ENCODE measurements at regions not wholly inside any gene's neighbourhood (a gene's known extent, or its start where the extent isn't known, plus 50 kb on each side); places are given as distances from the start of the nearest gene placed in this dataset.

- POLR2A ChIA-PET, result no interaction called here
- DNase-seq (ENCODE audit: low read depth, low spot score), result no peak
These were observed 153.8 kb downstream of the COL6A3 start for GRCh38 chr2:237260039-237260620.

DNA sequence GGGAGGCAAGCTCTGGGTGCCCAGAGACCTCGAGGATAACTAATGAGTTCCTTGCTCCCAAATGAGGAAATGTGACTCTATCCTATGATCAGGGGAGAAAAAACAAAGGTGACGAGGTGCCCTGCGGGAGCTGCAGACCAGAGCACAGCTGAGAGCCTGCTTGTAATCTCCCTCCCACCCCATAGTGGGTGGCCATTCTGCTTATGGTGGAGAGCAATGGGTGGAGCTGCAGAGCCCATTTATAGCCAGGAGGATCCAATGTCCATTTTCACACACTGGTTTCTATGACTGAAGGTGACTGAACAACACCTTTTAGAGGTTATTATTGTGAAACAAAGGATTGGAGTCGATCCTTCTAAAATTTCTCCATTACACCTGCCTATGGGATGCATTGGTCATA is 153.3 kb downstream of the COL6A3 start:
- no peak overlapping the region for H2AFZ ChIP-seq (ENCODE audit: low read depth, low read length)
- no peak for TF ChIP-seq JUN (IDR thresholded peaks at IDR 0.05; ENCODE audit: borderline replicate concordance, insufficient read depth, insufficient read length, low read depth)
- no peak for TF ChIP-seq POLR2AphosphoS5 (IDR thresholded peaks at IDR 0.05; ENCODE audit: insufficient read depth, low read depth, low read length)
- no peak for TF ChIP-seq MYC (IDR thresholded peaks at IDR 0.05; ENCODE audit: low read depth, low read length)
- no peak for TF ChIP-seq EZH2 (IDR thresholded peaks at IDR 0.05; ENCODE audit: borderline replicate concordance, low read depth, low read length, severe bottlenecking)
- TF ChIP-seq POLR2A (IDR thresholded peaks at IDR 0.05; ENCODE audit: low read depth, low read length), result no peak
- TF ChIP-seq MAX (IDR thresholded peaks at IDR 0.05; ENCODE audit: insufficient read depth, insufficient read length), result no peak
- no peak for TF ChIP-seq GATA2 (IDR thresholded peaks at IDR 0.05; ENCODE audit: insufficient read depth, insufficient read length, low read depth, low read length)
- TF ChIP-seq FOS (IDR thresholded peaks at IDR 0.05; ENCODE audit: borderline replicate concordance, insufficient read depth, low read length), result no peak
- no peak for TF ChIP-seq CTCF (IDR thresholded peaks at IDR 0.05; ENCODE audit: extremely low read depth in 1 of 2, insufficient read depth in 1 of 2, low read depth in 1 of 2, low read length in 2 of 2)
- no peaks in the 10 kb centered on the region for H3K9me1 ChIP-seq (replicated peaks; ENCODE audit: control insufficient read depth, extremely low read depth, insufficient read depth, low read length)
- H3K27me3 ChIP-seq (ENCODE audit: control insufficient read depth in 2 of 2, insufficient read depth in 2 of 2, low read length in 2 of 2), result no peaks in the 10 kb centered on the region
- dilution Hi-C loops (cut with MboI; ENCODE audit: extremely low pct_ligation_motif_present, low sequenced_read_pairs), result no loop called here
- intact Hi-C loops (cut with micrococcal nuclease), result no loop called here
- H3K4me2 ChIP-seq (ENCODE audit: insufficient read depth, low read length), result no peak overlapping the region
- no TSS peak for BruUV-seq (replicated peaks)
- no peaks in the 10 kb centered on the region for H3K79me2 ChIP-seq (ENCODE audit: control insufficient read depth, insufficient read depth, low read length)
- DNase-seq (ENCODE audit: low read depth, low spot score) (no peak), FAIRE-seq (no peak)
- CTCF ChIA-PET, result no interaction called here
- peaks cover 19% of the 10 kb centered on the region for H3K4me1 ChIP-seq (ENCODE audit: control insufficient read depth, extremely low read depth, insufficient read depth, low read length)
- no peak overlapping the region for H3K4me3 ChIP-seq (replicated peaks in 1 of 3; ENCODE audit: insufficient read depth in 1 of 3, low read depth in 1 of 3, low read length in 3 of 3)
- H4K20me1 ChIP-seq (replicated peaks; ENCODE audit: control insufficient read depth, extremely low read depth, insufficient read depth, low read length), result no peaks in the 10 kb centered on the region
- no peaks in the 10 kb centered on the region for H3K36me3 ChIP-seq (ENCODE audit: control insufficient read depth in 2 of 2, extremely low read depth in 1 of 2, insufficient read depth in 2 of 2, low read length in 2 of 2)
- no peaks in the 10 kb centered on the region for H3K9me3 ChIP-seq (replicated peaks; ENCODE audit: control insufficient read depth, insufficient read depth, low read length)
- POLR2A ChIA-PET, result no interaction called here
- no peak overlapping the region for H3K9ac ChIP-seq (replicated peaks; ENCODE audit: extremely low read depth, insufficient read depth, low read length)
- H3K27ac ChIP-seq (ENCODE audit: insufficient read depth, low read depth, low read length), result no peak overlapping the region

More at GRCh38 chr2:237260039-237260620, 153.8 kb downstream of the COL6A3 start:
- no peak overlapping the region for H3K9ac ChIP-seq (replicated peaks; ENCODE audit: extremely low read depth, insufficient read depth, low read length)
- no peak overlapping the region for H3K27ac ChIP-seq (ENCODE audit: insufficient read depth, low read depth, low read length)
- no peaks in the 10 kb centered on the region for H3K36me3 ChIP-seq (ENCODE audit: control insufficient read depth in 2 of 2, extremely low read depth in 1 of 2, insufficient read depth in 2 of 2, low read length in 2 of 2)
- dilution Hi-C loops (cut with MboI; ENCODE audit: extremely low pct_ligation_motif_present, low sequenced_read_pairs), result no loop called here
- TF ChIP-seq GATA2 (IDR thresholded peaks at IDR 0.05; ENCODE audit: insufficient read depth, insufficient read length, low read depth, low read length), result no peak
- TF ChIP-seq FOS (IDR thresholded peaks at IDR 0.05; ENCODE audit: borderline replicate concordance, insufficient read depth, low read length), result no peak
- no peak for TF ChIP-seq MYC (IDR thresholded peaks at IDR 0.05; ENCODE audit: low read depth, low read length)
- no peak for TF ChIP-seq JUN (IDR thresholded peaks at IDR 0.05; ENCODE audit: borderline replicate concordance, insufficient read depth, insufficient read length, low read depth)
- no peak for TF ChIP-seq EZH2 (IDR thresholded peaks at IDR 0.05; ENCODE audit: borderline replicate concordance, low read depth, low read length, severe bottlenecking)
- H3K4me3 ChIP-seq (replicated peaks in 1 of 3; ENCODE audit: insufficient read depth in 1 of 3, low read depth in 1 of 3, low read length in 3 of 3), result no peak overlapping the region
- no peaks in the 10 kb centered on the region for H3K27me3 ChIP-seq (ENCODE audit: control insufficient read depth in 2 of 2, insufficient read depth in 2 of 2, low read length in 2 of 2)
- H4K20me1 ChIP-seq (replicated peaks; ENCODE audit: control insufficient read depth, extremely low read depth, insufficient read depth, low read length), result no peaks in the 10 kb centered on the region
- H3K4me2 ChIP-seq (ENCODE audit: insufficient read depth, low read length), result no peak overlapping the region
- H3K9me1 ChIP-seq (replicated peaks; ENCODE audit: control insufficient read depth, extremely low read depth, insufficient read depth, low read length), result no peaks in the 10 kb centered on the region
- no peak for FAIRE-seq
- no peak overlapping the region for H2AFZ ChIP-seq (ENCODE audit: low read depth, low read length)
- intact Hi-C loops (cut with micrococcal nuclease), result no loop called here
- H3K4me1 ChIP-seq (ENCODE audit: control insufficient read depth, extremely low read depth, insufficient read depth, low read length), result peaks cover 19% of the 10 kb centered on the region
- CTCF ChIA-PET, result interaction anchor here (1.0 to 1.5 kb wide), 2 partner anchors 9 to 95 kb away, joined by 3 to 5 read pairs; no protein-coding TSS in a partner anchor
- no peaks in the 10 kb centered on the region for H3K79me2 ChIP-seq (ENCODE audit: control insufficient read depth, insufficient read depth, low read length)
- no peaks in the 10 kb centered on the region for H3K9me3 ChIP-seq (replicated peaks; ENCODE audit: control insufficient read depth, insufficient read depth, low read length)
- BruUV-seq (replicated peaks), result no TSS peak
